VCaP (cell line): ENCODE measurements at regions not wholly inside any gene's neighbourhood (a gene's known extent, or its start where the extent isn't known, plus 50 kb on each side); places are given as distances from the start of the nearest gene placed in this dataset.

Experiments
- H3K27ac ChIP-seq: fragments of 450-650 bp; 2 replicates; pipeline ENCODE4 v1.5.1; 2017
- CTCF ChIP-seq: fragments of 450-650 bp; conservative IDR thresholded peaks from 2 replicates; pipeline ENCODE4 v1.5.1; 2017; ENCODE audit warnings: mild to moderate bottlenecking, moderate library complexity

DNA sequence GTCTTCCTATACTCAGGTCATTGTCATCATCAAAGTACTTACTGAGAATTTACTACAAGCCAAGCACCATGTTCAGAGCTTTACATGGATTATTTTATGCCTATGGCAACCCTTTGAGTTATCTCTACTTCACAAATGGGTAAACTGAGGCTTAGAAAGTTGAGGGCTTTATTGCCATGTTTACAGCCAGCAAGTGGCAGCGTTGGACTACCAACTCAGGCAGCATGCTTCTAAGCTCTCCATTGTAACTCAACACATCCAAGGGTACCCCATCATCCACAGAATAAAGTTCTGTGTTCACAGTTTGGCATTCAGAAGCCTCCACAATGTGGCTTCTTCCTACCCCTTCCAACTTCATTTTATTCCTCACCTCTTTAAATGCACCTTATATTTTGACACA, 422.6 kb upstream of the GRIA1 start:
- no peak overlapping the region for H3K27ac ChIP-seq
- no peak for TF ChIP-seq CTCF

- TF ChIP-seq CTCF, result no peak
- no peak overlapping the region for H3K27ac ChIP-seq
Measured at GRCh38 chr5:153079396-153079795, 411.1 kb upstream of the GRIA1 start.

DNA sequence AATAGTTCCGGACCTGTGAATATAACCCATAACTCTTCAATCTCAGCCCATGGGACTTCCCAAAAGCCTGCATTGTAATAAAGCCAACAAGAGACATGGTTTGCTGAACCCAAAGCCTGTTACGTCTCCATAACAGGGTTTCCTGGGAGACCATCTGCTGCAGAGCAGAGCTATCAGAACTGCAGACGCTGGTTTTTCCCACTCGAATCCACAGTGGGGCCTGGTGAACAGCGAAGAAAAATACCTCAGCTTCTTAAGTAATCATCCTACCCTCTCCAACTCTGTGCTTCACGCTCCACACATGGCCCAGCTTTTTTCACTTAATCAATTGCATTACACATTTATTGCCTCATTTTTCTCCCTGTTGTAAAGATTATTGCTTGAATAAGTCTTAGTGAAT, 409.5 kb upstream of the GRIA1 start:
- no peak for TF ChIP-seq CTCF
- H3K27ac ChIP-seq, result no peak overlapping the region

DNA sequence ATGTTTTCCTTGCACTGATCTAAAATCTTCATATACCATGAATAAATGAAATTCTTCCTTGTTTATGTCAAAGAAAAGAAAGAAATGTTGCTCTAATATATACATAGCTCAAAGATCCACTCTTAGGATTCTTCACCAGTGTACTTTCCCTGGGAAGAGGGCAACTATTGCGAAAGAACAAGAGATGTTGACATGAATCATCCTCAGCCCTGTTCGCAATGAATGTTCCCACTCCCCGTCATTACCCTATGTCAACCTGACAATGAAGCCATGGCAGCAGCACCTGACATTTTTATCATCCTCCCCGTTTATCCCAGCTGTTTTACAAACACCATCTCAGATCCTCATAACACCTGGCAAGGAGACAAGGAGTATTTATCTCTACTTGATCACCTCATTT, 409.1 kb upstream of the GRIA1 start:
- TF ChIP-seq CTCF, result no peak
- no peak overlapping the region for H3K27ac ChIP-seq

DNA sequence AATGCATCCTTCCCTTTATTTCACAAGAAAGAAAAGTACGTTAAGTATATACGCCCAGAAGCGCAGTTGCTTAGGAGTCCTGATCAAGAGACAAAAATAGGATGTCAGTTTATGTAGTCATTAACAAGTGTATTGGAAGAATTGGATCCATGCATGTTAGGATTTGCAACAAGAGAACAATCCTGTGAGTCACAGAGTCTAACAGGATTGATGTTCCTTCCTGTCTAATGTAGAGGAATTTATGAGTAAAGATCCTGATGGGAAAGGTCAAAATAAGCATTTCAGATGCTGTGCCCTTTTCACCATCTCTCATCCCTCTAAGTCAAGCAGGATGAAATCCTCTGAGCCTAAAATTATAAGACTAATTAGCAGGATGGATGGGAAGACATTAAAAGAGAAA, 406.0 kb upstream of the GRIA1 start:
- no peak for TF ChIP-seq CTCF
- no peak overlapping the region for H3K27ac ChIP-seq

- no peak overlapping the region for H3K27ac ChIP-seq
- TF ChIP-seq CTCF, result no peak
Measured at GRCh38 chr5:153086486-153086885, 404.0 kb upstream of the GRIA1 start.

GRCh38 chr5:153088538-153088937, 401.9 kb upstream of the GRIA1 start:
- H3K27ac ChIP-seq, result no peak overlapping the region
- no peak for TF ChIP-seq CTCF

GRCh38 chr5:153094333-153094732, 396.1 kb upstream of the GRIA1 start:
- TF ChIP-seq CTCF, result no peak
- H3K27ac ChIP-seq, result no peak overlapping the region
